RPMI8226 (cell line): ENCODE measurements at regions not wholly inside any gene's neighbourhood (a gene's known extent, or its start where the extent isn't known, plus 50 kb on each side); places are given as distances from the start of the nearest gene placed in this dataset.
"Not testable (repeated sequence)": the region's sequence is repeated elsewhere in the genome, so short reads cannot be mapped to it uniquely, and the experiment has no call there.

Experiments used
- DNase-seq: peaks from one replicate; pipeline ENCODE4 v3.0.0-alpha.2; 2015

GRCh38 chr11:80990885-80991284 is 1550.1 kb upstream of the TENM4 start:
- DNase-seq: no peak

- no peak for DNase-seq
Observed at GRCh38 chr11:80987171-80987570, 1546.3 kb upstream of the TENM4 start.

- no peak for DNase-seq
Observed at GRCh38 chr11:80986421-80987074, 1545.7 kb upstream of the TENM4 start.

GRCh38 chr11:80980227-80980626 is 1539.4 kb upstream of the TENM4 start:
- DNase-seq: no peak

- DNase-seq: no peak
Observed at GRCh38 chr11:80973786-80974185, 1533.0 kb upstream of the TENM4 start.

GRCh38 chr11:80970037-80970436 is 1529.2 kb upstream of the TENM4 start:
- no peak for DNase-seq

- DNase-seq: no peak
Observed at GRCh38 chr11:80967649-80968048, 1526.8 kb upstream of the TENM4 start.

GRCh38 chr11:80960381-80961029 is 1519.7 kb upstream of the TENM4 start:
- DNase-seq: no peak

GRCh38 chr11:80959751-80960150 is 1518.9 kb upstream of the TENM4 start:
- no peak for DNase-seq

GRCh38 chr11:80958987-80959386 is 1518.2 kb upstream of the TENM4 start:
- DNase-seq: no peak

GRCh38 chr11:80958361-80958760 is 1517.5 kb upstream of the TENM4 start:
- no peak for DNase-seq

GRCh38 chr11:80955588-80955987 is 1514.8 kb upstream of the TENM4 start:
- no peak for DNase-seq

- DNase-seq: no peak
Observed at GRCh38 chr11:80948781-80949180, 1508.0 kb upstream of the TENM4 start.

- DNase-seq: no peak
Observed at GRCh38 chr11:80944758-80945157, 1503.9 kb upstream of the TENM4 start.

- DNase-seq: no peak
Observed at GRCh38 chr11:80943226-80943625, 1502.4 kb upstream of the TENM4 start.

GRCh38 chr11:80937842-80938241 is 1497.0 kb upstream of the TENM4 start:
- DNase-seq: no peak

- DNase-seq: no peak
Observed at GRCh38 chr11:80930038-80930437, 1489.2 kb upstream of the TENM4 start.

- DNase-seq: no peak
Observed at GRCh38 chr11:80929031-80929805, 1488.4 kb upstream of the TENM4 start.

GRCh38 chr11:80925321-80925720 is 1484.5 kb upstream of the TENM4 start:
- DNase-seq: no peak

GRCh38 chr11:80921310-80921709 is 1480.5 kb upstream of the TENM4 start:
- not testable (repeated sequence) for DNase-seq

GRCh38 chr11:80916173-80916798 is 1475.5 kb upstream of the TENM4 start:
- no peak for DNase-seq

GRCh38 chr11:80914311-80914710 is 1473.5 kb upstream of the TENM4 start:
- DNase-seq: no peak

- no peak for DNase-seq
Observed at GRCh38 chr11:80911666-80912065, 1470.8 kb upstream of the TENM4 start.

GRCh38 chr11:80900265-80900664 is 1459.4 kb upstream of the TENM4 start:
- peak; percentile 20 for DNase-seq
